ENCODE measurements at regions not wholly inside any gene's neighbourhood (a gene's known extent, or its start where the extent isn't known, plus 50 kb on each side); places are given as distances from the start of the nearest gene placed in this dataset.

DNA sequence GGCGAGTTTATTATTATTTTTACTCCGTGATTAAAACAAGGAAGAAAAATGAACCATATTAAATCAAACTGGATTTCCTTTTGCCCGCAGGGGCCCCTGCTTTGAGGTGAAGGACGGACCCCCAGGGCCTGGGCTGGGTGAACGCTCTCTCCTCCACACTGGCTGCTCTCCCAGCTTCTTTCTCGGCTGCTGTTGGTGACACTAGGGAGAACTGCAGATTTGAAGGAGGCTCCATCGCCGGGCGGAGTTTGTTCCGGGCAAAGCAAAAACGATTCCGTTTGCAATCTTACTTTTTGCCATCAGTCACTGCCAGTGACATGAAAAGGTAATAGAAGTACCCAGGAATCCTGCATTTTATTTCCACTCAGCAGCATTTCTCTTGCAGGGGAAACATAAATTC lies 221.6 kb upstream of the SDK2 start (continued):
- TF ChIP-seq TEAD4 (IDR thresholded peaks at IDR 0.05; ENCODE audit: low read depth, low read length) (no peak), CHD7 (IDR thresholded peaks at IDR 0.05; ENCODE audit: insufficient replicate concordance, low read length) (no peak), TAF7 (optimal IDR thresholded peaks at IDR 0.05; ENCODE audit: borderline replicate concordance, low read depth, low read length) (no peak)
- TF ChIP-seq, protein P1, sequence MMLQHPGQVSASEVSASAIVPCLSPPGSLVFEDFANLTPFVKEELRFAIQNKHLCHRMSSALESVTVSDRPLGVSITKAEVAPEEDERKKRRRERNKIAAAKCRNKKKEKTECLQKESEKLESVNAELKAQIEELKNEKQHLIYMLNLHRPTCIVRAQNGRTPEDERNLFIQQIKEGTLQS (IDR thresholded peaks at IDR 0.05; ENCODE audit: insufficient read depth, low read depth, low read length): no peak
